Ovary (tissue), 3 donors: ENCODE measurements at regions not wholly inside any gene's neighbourhood (a gene's known extent, or its start where the extent isn't known, plus 50 kb on each side); places are given as distances from the start of the nearest gene placed in this dataset.

Experiments
- CTCF ChIP-seq, 3 donors: fragments of 450-650 bp in 2 of 3; fragments of 200-600 bp in 1 of 3; IDR thresholded peaks; one replicate each; pipeline versions ENCODE4 v1.5.1 to v1.8.0; 2016 to 2022; ENCODE audit warnings: antibody characterized with exemption in 3 of 3, mild to moderate bottlenecking in 1 of 3
- POLR2A ChIP-seq: fragments of 450-650 bp; IDR thresholded peaks from one replicate; pipeline ENCODE4 v1.6.1; 2017; ENCODE audit warnings: antibody characterized with exemption, mild to moderate bottlenecking, moderate library complexity
- donor health status: DM: no; HTN: no; CAD: no.

GRCh38 chr13:43980587-43980986 is 100.9 kb downstream of the LACC1 start:
- TF ChIP-seq POLR2A (no peak), CTCF (IDR thresholded peaks at IDR 0.05) (no peak)
